GM19238 (cell line): ENCODE measurements at regions not wholly inside any gene's neighbourhood (a gene's known extent, or its start where the extent isn't known, plus 50 kb on each side); places are given as distances from the start of the nearest gene placed in this dataset.

ENCODE experiments used
- DNase-seq: peaks from one replicate; pipeline ENCODE4 v3.0.0; 2011; ENCODE audit warnings: low spot score; ENCODE audit not compliant: insufficient read length

DNA sequence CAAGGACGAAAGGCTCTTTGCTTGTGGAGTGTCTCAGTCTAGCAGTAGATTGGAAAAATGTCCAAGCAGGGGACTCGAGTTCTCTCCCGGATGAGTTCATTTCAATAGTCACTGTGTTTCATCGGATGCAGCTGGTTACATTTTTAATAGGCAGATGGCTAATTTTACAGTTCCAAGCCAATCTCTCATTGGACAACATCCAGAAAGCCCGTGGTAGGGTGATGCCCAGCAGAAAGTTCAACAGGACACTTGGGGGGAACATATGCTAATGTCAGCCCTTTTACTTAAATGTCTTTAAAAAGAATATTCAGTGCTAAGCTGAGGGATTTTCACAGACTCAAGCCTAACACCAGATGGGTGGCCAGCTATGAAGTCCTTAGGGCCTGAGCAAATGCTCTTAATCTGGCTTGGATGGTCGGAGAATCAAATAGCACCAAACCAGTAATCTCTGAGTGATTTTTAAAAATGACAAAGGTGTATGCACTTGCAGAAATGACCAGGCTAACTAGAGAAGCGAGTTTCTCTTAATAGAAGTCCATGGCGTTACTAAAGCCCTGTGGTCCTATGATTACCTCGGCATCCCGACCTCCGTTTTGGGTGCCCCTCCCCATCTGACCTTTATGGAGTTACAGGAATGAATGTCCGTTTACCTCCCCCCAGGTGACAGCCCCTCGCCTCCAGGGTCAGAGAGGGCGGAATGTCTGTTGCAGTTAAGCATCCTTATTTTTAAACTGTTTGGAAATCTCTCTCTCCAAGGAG lies 289.2 kb upstream of the SALL1 start:
- no peak for DNase-seq

DNA sequence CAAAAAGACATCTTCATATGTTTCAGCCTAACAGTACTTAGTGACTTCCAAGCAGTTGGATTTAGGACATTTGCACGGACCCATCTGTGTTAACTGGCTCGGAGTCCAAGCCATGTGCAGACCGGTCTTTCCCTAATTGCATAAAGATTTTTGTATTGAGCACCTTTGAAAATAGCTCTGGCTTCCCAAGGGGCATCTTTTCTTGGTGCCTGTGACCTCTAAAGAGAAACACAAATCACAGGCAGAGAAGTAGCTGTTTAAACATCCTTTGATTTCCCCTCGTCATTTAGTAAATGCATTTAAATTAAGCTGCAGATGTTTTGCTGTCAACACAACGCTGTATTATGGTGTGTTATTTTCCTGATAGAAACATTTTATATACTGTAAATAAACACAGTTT lies 288.2 kb upstream of the SALL1 start:
- DNase-seq: no peak

DNA sequence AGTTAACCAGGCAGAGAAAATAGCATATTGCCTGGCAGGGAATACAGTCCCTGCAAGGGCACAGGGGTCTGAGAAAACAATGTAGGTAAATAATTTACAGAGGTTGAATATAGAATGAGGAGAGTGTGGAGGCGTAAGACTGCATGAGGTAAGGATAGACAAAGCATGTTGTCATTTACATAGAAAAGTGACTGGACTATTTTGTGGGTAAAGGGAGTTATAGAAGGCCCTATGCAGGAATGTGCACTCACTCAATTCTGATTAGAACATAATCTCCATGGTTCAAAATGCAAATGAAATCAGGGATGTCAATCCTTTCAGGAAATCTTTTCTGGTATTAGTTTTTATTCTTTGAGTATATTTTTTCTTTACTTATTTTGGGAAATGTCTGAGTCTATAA lies 285.7 kb upstream of the SALL1 start:
- no peak for DNase-seq

DNA sequence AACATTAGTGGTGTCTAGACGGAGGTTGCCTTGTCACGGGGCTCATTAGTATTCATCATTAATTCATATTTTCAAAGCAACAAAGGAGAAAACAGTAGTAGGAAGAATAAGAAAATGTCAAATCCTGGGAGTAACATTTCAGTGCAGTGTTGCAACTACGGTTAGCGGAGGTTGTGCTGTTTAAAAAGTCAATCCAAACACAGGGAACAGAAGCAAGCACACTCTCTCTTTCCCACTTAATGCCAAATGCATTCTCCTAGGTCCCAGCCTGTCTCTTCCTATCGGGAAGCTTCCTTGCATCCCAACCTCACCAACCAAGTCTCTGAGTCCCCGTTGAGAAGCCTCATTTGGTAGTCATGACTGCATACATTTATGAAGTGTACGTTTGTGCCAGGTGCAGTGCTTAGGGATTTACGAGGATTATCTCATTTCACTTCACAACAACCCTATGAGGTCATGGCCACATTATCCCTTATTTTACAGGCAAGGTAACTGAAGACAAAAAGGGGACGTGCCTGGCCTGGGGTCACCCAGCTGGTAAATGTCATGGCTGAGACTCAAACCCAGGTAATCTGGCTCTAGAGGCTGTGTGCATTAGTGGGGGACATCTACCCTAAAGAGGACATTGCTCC lies 283.6 kb upstream of the SALL1 start:
- DNase-seq: no peak

DNA sequence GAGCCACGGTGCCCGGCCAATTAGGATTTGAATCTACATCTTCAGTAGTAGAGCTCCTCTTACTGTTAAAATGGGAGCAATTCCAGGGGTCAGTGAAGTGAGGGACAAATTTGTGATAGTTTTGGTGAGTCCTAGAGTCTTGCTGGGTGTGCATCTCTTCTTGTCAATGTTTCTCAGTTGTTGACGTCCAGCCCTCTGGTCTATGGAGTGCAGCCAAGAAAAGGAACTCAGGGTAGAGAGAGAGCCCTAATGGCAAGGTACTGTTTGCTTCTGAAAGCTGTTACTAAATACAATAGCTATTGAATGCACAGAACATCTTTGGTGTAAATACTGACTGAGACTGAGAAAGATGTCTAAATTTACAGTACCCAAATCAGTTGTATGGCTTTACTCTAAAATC lies 282.5 kb upstream of the SALL1 start:
- DNase-seq: no peak

DNA sequence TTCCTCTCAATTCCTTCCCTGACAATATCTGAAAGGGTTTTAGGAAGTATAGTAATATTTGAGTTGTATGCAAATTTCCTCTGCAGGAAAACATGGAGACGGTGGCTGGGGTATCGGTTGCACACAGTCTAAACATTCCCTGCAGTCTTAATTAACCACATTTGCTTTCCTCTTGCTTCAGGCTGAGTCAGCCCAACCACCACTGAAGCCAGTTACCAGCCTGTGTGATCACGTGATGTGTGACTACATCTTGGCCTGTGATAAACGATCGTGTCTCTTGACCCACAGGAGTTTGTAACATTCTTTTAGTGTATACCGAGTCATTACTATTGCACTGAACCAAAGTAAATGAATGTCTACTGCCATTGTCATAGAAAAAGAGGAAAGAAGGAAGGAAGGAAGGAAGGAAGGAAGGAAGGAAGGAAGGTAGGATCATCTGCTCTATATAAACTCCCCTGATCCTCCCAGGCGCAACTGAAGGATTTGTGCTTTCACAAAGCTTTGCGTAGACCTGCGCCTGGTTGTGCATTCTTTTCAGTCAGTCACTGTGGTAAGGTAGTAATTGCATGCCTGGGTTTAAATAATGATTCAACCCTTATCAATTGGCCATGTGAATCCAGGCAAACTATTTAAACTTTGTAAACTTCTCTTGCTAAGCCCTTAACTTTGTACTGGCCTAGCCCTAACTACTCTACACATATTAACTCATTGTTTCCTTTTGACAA lies 280.6 kb upstream of the SALL1 start:
- DNase-seq: no peak

DNA sequence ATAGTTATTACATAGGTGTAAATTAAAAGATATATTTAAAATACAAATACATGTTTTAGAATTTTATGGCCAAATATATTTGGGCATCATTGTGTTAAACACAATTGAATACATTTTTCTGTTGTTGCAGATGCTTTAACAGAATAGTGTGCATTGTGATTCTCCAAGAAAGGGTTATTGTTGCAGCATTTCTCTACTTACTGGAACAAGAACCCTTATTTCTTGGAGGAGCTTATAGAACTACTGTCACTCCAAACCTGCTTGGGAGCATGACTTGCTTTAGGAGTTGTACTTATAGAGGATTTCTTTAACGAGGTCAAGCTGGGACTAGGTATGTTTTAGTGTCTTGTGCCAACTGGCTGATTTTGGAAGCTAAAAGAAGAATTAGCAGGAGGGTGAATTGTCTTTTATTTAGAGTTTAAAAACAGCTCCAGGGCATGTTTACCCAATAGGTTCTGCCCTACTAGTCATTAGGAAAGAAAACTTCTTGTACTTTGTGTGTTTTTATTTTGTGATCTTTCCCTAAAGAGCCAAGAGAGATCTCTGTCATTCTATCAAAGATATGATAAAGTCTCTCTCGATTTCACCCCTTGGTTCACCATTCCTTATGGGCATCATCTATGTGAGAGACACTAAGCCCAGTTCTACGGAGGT lies 279.8 kb upstream of the SALL1 start:
- DNase-seq: no peak

DNA sequence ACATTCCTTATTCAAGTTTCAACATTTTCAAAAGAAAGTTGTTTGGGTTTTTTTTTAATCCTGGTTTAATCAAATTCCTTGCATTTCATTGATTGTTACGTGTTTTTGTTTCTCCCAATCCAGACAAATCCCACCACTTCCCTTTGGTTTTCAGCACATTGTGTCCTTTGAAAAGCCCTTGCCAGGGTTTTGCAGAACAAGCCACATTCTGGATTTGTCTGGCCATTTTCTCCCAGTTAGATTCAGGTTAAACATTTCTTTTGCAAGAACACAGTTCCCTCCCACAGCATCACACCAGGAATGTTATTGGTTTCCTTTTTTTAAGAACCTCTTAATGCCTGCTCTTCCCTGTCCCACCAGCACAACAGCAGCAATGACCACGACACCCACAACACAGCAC lies 278.0 kb upstream of the SALL1 start:
- DNase-seq: no peak

DNA sequence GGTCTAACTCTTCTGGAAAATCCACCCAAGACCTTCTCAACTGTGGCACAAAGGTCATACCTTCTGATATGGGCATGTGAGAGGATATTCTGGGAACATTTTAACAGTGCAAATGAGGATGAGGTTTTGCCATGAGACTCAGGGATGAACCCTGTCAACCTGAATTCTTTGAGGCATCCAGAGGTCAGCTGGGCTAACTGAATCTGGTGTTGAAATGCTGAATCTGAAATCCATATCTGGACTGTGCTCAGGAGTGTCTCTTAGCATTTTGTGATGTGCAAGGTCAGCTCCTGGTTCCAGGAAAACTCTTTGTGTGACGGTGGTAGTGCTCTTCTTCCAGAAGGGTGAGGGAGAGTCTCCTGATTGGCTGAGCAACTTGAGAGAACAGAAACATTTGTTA lies 276.0 kb upstream of the SALL1 start:
- DNase-seq: no peak

DNA sequence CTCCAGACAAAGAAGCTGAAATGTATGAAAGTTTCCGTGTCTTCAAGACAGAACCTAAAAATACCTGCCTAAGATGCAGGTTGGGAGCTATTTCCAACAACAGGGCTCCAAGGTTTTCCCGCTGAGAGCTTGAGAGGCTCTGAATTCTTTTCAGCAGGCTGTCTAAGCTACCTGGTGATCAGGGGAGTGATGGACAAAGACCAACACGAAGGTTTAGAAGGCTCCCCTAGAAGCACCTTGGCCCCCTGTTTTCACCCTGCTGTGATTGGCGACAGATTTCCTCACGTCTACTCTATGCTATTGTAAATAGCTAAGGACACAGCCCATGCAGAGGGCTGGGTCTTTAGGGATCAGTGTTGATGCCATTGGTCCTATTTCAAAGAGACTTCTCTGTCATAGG lies 275.2 kb upstream of the SALL1 start:
- no peak for DNase-seq

DNA sequence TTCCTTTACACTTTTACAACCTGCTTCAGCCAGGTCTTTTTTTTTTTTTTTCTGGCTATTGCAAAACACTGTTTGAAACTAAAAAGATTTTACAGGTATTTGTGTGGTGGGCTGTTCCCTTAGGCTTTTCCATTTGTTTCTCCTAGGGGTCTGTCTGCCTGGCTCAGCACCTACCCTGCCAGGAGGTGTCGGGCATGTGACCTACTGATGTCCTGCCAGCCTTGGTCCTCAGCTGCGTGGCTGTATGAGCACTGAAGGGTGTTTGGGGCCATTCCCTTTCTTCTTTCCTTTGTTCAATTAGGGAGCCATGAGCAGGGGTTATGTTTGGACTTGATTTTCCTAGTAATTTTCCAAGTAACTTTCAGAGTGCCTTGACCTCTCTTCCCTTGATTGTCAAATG lies 269.2 kb upstream of the SALL1 start:
- no peak for DNase-seq

DNA sequence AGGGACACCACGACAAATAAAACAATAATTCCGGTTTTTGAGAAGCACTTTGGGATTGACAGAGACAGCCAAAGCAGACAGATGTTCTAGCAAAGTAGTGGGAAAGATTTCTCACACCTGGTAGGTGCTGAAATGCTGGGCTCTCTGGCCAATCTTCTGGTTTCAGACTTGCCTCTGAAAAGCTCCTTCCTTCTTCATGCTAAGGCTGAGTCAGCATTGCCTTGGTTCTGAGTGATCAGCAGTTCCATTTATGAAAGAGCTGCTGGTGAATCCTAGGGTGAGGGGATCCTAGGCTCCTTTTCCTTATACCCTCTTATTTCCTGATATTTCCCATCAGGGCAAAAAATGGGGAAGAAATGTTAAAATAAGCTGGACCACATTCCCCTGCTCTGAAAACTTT lies 268.7 kb upstream of the SALL1 start:
- no peak for DNase-seq

DNA sequence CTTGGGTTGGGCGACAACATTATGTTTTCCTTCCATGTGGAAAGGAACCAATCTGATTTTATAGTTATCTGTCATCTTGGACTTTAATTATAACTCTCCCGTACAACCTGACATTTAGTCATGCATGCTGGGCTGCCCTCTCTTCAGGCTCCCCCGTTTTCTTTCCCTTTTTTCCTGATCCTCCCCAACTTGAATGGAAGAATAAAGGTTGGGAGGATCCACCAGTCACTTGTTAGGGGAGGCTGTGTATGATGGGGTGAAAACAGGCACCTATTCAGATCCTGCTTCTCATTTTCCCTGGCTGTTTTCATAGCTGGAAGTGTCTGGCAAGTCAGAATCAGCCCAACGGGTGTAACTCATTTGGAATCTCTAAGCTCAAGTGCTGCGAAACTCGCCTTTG lies 267.2 kb upstream of the SALL1 start:
- no peak for DNase-seq

DNA sequence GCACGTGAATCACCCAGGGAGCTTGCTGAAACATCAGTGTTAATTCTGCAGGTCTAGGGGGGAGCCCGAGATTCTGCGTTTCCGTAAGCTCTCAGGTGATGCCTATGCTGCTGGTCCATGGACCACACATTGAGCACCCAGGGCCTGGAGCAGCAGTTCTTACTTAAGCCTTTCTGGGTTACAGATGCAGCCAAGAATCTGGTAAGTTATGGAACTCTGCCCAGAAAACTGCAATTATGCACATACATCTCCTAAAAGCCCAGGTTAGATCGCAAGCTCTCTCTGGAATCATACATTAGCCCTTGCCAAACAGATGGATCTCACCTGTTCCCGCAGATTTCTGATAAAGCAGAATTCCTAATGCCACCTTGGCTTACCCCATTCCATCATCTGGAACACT lies 265.9 kb upstream of the SALL1 start:
- no peak for DNase-seq

DNA sequence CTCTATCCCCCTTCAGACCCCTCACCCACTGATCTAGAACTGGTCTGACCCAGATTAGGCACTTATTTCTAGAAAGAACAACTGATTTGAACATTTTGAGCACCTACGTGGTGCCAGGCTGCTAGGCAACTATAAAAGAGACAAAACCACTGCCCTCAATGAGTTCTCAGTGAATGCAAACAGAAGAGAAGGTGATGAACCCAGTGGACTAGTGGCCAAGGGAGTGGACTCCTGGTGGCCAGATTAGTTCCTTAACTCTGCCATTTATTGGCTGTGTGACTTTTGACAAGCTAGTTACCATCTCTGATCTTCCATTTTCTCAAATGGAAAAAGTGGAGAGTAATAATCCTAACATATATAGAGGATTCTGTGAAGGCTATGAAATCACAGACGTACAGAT lies 259.1 kb upstream of the SALL1 start:
- DNase-seq: no peak

DNA sequence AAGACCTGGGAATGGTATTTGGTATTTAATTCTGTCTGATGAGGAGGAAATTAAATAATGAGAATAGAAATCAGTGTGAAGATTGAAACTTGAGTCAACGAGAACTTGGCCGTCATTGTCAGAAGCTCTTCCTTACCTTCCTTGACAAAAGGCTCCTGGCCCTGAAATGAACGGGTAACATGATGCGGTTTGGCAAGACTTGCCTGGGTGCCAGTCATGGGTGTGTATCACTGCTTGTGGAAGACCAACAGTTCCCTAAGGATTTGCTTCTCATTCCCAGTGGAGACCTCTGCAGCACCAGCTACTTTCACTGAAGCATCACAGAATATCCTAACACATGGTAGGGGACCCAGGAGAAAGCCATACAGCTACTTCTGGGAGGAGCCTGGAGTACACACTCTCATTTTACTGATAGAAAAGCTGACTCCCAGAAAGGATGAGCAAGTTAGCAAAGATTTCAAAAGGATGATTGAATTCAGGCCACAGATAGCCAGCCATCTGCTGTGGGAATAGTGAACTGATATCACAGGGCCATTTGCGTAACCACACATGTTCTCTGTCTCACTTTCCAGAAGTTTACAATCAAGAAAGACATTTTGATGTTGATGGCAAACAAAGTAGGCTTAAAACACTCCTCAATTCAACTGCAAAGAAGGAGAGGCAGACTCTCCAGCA lies 258.1 kb upstream of the SALL1 start:
- DNase-seq: no peak

DNA sequence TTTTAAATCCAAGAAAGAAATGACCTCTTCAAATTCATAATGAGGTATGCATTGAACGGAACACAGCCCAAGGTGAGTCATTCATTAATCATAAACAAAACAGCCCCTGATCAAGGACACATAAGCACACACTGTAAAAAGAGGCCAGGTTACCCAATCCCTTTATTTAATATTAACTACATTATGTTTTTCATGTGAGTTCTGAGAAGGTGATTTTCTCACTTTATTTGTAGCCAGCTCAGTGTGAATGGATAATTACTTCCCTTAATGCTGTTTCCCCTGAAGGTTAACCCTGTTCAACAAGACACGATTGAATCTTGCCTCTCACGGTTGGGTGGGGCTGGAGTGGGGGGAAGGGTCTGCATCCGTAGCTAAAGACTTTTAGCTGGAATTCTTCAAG lies 257.3 kb upstream of the SALL1 start:
- DNase-seq: no peak

DNA sequence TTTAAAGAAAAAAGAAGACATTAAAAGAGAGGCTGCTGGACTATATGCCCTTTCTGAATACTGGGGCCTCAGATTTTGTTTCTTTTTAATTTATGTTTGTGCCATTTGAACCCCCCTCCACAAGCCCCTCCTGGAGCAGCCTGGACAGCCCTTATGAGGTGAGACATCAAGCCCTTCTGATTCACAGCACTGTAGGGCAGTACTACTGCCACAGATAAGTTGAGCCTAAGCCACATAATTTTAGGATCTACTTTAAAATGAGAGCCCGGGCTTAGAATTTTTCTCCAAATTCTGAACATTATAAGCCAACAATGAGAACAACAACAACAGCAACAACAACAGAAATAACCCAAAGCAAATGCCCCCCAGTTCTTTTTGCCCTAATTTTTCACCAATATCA lies 256.9 kb upstream of the SALL1 start:
- DNase-seq: no peak

DNA sequence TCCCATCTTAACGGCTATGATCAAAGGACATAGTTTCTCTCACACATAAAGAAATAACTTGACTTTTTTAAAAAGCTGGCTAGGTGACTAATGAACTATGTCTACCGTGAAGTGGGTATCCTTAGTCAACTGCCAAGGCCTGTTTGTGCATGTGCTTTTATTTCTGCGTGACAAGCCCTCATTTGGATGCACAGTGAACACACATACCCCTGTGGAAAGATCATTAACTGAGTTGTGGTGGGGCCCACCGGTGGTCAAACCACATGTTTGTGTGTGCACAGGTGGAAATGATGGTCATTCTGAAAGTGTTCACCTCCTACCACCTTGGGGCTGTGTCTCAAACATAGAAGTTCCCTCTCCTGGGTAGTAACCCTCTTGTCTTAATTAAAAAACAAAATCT lies 256.1 kb upstream of the SALL1 start:
- DNase-seq: no peak

DNA sequence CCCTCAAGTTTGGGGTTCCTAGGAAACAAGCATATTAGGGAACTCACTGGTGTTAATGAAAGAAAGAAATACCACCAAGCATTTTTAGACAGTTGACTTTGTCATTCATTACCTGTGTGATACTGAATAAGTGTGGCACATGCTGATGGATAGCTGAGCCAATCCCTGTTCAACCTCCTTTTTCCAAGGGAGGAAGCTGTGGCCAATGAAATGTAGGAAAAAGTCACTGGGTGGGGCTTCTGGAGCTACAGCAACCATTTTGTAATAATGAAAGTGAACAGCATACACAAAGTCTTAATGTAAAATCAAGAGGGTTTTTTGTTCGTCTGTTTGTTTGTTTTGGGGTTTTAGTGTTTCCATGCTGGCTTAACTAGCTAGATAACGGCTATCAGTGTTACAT lies 254.3 kb upstream of the SALL1 start:
- no peak for DNase-seq

DNA sequence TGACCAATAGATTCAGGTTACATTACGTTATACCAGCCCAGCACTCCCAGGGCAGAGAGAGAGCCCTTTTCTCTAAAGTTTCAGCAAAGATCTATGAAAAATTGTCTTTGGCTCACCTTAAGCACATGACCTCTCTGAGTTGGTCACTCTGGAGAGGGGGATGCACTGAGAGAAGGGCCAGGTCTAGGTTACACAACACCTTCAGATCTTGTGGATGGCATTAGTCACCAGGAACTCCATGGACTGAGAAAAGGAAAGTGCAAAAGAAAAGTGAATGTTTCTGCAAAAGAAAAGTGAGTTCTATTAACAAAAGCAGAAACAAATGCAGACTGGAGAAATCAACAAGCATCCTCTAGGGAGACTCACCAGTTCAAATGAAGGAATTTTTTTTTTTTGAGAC lies 253.3 kb upstream of the SALL1 start:
- no peak for DNase-seq

DNA sequence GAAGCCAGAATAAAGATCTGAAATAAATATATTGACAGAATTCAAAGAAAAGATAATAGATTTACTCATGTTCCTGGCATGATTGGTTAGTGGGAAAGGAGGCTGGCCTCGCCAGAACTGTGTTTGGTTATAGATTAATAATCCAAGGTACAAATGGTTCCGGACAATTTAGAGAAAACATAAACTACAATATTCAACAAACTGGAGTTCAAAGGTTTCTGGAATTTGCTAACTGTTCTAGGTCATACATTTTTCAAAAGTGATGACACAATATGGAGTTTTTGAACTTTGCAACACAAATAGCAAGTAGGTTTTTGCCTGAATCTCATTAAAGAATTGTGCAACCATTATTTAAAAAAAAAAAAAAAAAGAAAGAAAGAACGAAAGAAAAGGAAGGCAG lies 251.7 kb upstream of the SALL1 start:
- no peak for DNase-seq
